ELF-1 (cell line): ENCODE measurements at regions not wholly inside any gene's neighbourhood (a gene's known extent, or its start where the extent isn't known, plus 50 kb on each side); places are given as distances from the start of the nearest gene placed in this dataset.
"Not testable (repeated sequence)": the region's sequence is repeated elsewhere in the genome, so short reads cannot be mapped to it uniquely, and the experiment has no call there.

Experiments used
- DNase-seq: peaks from one replicate; pipeline ENCODE4 v3.0.0-alpha.2; 2016; ENCODE audit warnings: low read depth, low spot score

- DNase-seq = not testable (repeated sequence)
These were observed 164.0 kb downstream of the HRH4 start for GRCh38 chr18:24624421-24624820.

GRCh38 chr18:24627644-24628315, 167.3 kb downstream of the HRH4 start:
- DNase-seq = no peak

- DNase-seq = no peak
These were observed 167.9 kb downstream of the HRH4 start for GRCh38 chr18:24628326-24628725.

GRCh38 chr18:24629921-24630320, 169.5 kb downstream of the HRH4 start:
- DNase-seq = no peak

- DNase-seq = no peak
These were observed 170.0 kb downstream of the HRH4 start for GRCh38 chr18:24630346-24630880.

GRCh38 chr18:24631243-24632025, 171.0 kb downstream of the HRH4 start:
- DNase-seq = no peak

- DNase-seq = no peak
These were observed 171.9 kb downstream of the HRH4 start for GRCh38 chr18:24632158-24632988.

- no peak for DNase-seq
These were observed 172.7 kb downstream of the HRH4 start for GRCh38 chr18:24633121-24633520.

GRCh38 chr18:24649571-24649970, 189.1 kb downstream of the HRH4 start:
- no peak for DNase-seq

GRCh38 chr18:24651434-24651833, 191.0 kb downstream of the HRH4 start:
- DNase-seq = no peak

- no peak for DNase-seq
These were observed 195.6 kb downstream of the HRH4 start for GRCh38 chr18:24656050-24656449.

GRCh38 chr18:24656551-24657443, 196.4 kb downstream of the HRH4 start:
- no peak for DNase-seq

GRCh38 chr18:24657444-24657842, 197.0 kb downstream of the HRH4 start:
- DNase-seq = no peak

- no peak for DNase-seq
These were observed 197.9 kb downstream of the HRH4 start for GRCh38 chr18:24658302-24658701.

GRCh38 chr18:24659827-24660720, 199.6 kb downstream of the HRH4 start:
- DNase-seq = no peak

GRCh38 chr18:24660956-24661355, 200.5 kb downstream of the HRH4 start:
- DNase-seq = no peak

- DNase-seq = no peak
These were observed 202.0 kb downstream of the HRH4 start for GRCh38 chr18:24662412-24662821.

GRCh38 chr18:24663026-24663425, 202.6 kb downstream of the HRH4 start:
- no peak for DNase-seq

GRCh38 chr18:24669015-24669414, 208.6 kb downstream of the HRH4 start:
- no peak for DNase-seq

GRCh38 chr18:24669502-24669901, 209.1 kb downstream of the HRH4 start:
- no peak for DNase-seq
